ENCODE measurements at regions not wholly inside any gene's neighbourhood (a gene's known extent, or its start where the extent isn't known, plus 50 kb on each side); places are given as distances from the start of the nearest gene placed in this dataset.

GRCh38 chr1:164093543-164093942 is 465.4 kb upstream of the PBX1 start:
- no peak for TF ChIP-seq CTCF (IDR thresholded peaks at IDR 0.05; ENCODE audit: borderline replicate concordance, extremely low read depth, low read length, poor library complexity, severe bottlenecking)
- no peak for TF ChIP-seq EZH2 (IDR thresholded peaks at IDR 0.05; ENCODE audit: borderline replicate concordance, low read depth, low read length, severe bottlenecking)
